Astrocyte (in vitro differentiated cells and primary cell): ENCODE measurements at regions not wholly inside any gene's neighbourhood (a gene's known extent, or its start where the extent isn't known, plus 50 kb on each side); places are given as distances from the start of the nearest gene placed in this dataset.

Experiments used
- DNase-seq: peaks from one replicate; pipeline ENCODE4 v3.0.0-alpha.2; 2010; ENCODE audit warnings: low read depth
- FAIRE-seq: peaks from 2 replicates; lab custom pipeline; 2011; peaks lifted over from hg19 to GRCh38; lab: Jason Lieb, UNC
- H2AFZ ChIP-seq: 2 replicates; pipeline ENCODE4 v1.6.0; 2012; ENCODE audit warnings: low read depth, low read length, inconsistent platforms
- H3K27ac ChIP-seq: 2 replicates; pipeline ENCODE4 v1.5.1; 2011; ENCODE audit warnings: low read depth, low read length, inconsistent platforms
- H3K27me3 ChIP-seq: 2 replicates; pipeline ENCODE4 v1.6.0; 2011; ENCODE audit warnings: low read length, inconsistent platforms; ENCODE audit not compliant: insufficient read depth
- H3K36me3 ChIP-seq: 2 replicates; pipeline ENCODE4 v1.5.1; 2011; ENCODE audit warnings: low read length, inconsistent platforms; ENCODE audit not compliant: insufficient read depth
- H3K4me1 ChIP-seq: 2 replicates; pipeline ENCODE4 v1.5.1; 2011; ENCODE audit warnings: low read length, inconsistent platforms; ENCODE audit not compliant: insufficient read depth
- H3K4me2 ChIP-seq: 2 replicates; pipeline ENCODE4 v1.6.0; 2012; ENCODE audit warnings: low read length, inconsistent platforms
- H3K4me3 ChIP-seq: 2 replicates; pipeline ENCODE4 v1.5.1; 2011; ENCODE audit warnings: low read depth, mild to moderate bottlenecking, low read length, inconsistent platforms; ENCODE audit not compliant: insufficient read depth
- H3K79me2 ChIP-seq: 2 replicates; pipeline ENCODE4 v1.6.0; 2012; ENCODE audit warnings: mild to moderate bottlenecking, low read length, inconsistent platforms; ENCODE audit not compliant: insufficient read depth
- H3K9ac ChIP-seq: 2 replicates; pipeline ENCODE4 v1.6.0; 2012; ENCODE audit warnings: mild to moderate bottlenecking, low read length, inconsistent platforms
- H3K9me3 ChIP-seq: 2 replicates; pipeline ENCODE4 v1.5.1; 2012; ENCODE audit warnings: low read depth, mild to moderate bottlenecking, low read length, inconsistent platforms; ENCODE audit not compliant: insufficient read depth
- H4K20me1 ChIP-seq: 2 replicates; pipeline ENCODE4 v1.6.0; 2012; ENCODE audit warnings: low read length, inconsistent platforms; ENCODE audit not compliant: insufficient read depth
- H3K27ac Mint-ChIP-seq: one replicate; pipeline ENCODE4 v1.8.0; 2021; ENCODE audit warnings: mild to moderate bottlenecking, mixed read lengths; ENCODE audit not compliant: unreplicated experiment
- H3K27me3 Mint-ChIP-seq: one replicate; pipeline ENCODE4 v1.8.0; 2021; ENCODE audit warnings: low read depth, mixed read lengths; ENCODE audit not compliant: unreplicated experiment
- H3K36me3 Mint-ChIP-seq: one replicate; pipeline ENCODE4 v1.8.0; 2021; ENCODE audit warnings: low read depth, mixed read lengths; ENCODE audit not compliant: unreplicated experiment
- H3K4me1 Mint-ChIP-seq: one replicate; pipeline ENCODE4 v1.8.0; 2021; ENCODE audit warnings: low read depth, mixed read lengths; ENCODE audit not compliant: unreplicated experiment
- H3K4me3 Mint-ChIP-seq: one replicate; pipeline ENCODE4 v1.8.0; 2021; ENCODE audit warnings: mild to moderate bottlenecking, moderate library complexity, mixed read lengths; ENCODE audit not compliant: unreplicated experiment
- H3K9me3 Mint-ChIP-seq: one replicate; pipeline ENCODE4 v1.8.0; 2021; ENCODE audit warnings: mild to moderate bottlenecking, mixed read lengths; ENCODE audit not compliant: unreplicated experiment
- EZH2 ChIP-seq: IDR thresholded peaks from 2 replicates; pipeline ENCODE4 v1.6.1; 2012; ENCODE audit warnings: mild to moderate bottlenecking, low read length, inconsistent platforms; ENCODE audit not compliant: insufficient read depth
- TF ChIP-seq, protein P1 (sequence below): IDR thresholded peaks from 2 replicates; pipeline ENCODE4 v1.5.1; 2011; ENCODE audit warnings: low read depth, mild to moderate bottlenecking, inconsistent platforms, low read length, moderate library complexity; ENCODE audit not compliant: insufficient read depth

DNA sequence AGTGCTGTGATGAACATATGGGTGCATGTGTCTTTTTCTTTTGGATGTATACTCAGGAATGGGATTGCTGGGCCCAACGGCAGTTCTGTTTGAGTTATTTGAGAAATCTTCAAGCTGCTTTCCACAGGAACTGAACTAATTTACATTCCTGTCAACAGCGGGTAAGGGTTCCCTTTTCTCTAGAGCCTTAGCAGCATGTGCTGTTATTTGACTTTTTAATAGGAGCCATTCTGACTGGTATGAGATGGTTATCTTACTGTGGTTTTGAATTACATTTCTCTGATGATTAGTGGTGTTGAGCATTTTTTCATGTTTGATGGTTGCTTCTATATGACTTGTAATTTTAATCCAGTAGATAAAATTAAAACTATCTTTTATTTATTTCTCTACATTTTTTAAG, 1168.6 kb upstream of the ALCAM start:
- no peak overlapping the region for H3K4me3 ChIP-seq
- TF ChIP-seq, protein P1, sequence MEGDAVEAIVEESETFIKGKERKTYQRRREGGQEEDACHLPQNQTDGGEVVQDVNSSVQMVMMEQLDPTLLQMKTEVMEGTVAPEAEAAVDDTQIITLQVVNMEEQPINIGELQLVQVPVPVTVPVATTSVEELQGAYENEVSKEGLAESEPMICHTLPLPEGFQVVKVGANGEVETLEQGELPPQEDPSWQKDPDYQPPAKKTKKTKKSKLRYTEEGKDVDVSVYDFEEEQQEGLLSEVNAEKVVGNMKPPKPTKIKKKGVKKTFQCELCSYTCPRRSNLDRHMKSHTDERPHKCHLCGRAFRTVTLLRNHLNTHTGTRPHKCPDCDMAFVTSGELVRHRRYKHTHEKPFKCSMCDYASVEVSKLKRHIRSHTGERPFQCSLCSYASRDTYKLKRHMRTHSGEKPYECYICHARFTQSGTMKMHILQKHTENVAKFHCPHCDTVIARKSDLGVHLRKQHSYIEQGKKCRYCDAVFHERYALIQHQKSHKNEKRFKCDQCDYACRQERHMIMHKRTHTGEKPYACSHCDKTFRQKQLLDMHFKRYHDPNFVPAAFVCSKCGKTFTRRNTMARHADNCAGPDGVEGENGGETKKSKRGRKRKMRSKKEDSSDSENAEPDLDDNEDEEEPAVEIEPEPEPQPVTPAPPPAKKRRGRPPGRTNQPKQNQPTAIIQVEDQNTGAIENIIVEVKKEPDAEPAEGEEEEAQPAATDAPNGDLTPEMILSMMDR, result no peak
- no peak for TF ChIP-seq EZH2

GRCh38 chr3:104206925-104207324, 1159.8 kb upstream of the ALCAM start:
- H3K4me3 Mint-ChIP-seq, result no peak overlapping the region
- no peaks in the 10 kb centered on the region for H3K36me3 ChIP-seq
- no peak overlapping the region for H3K4me2 ChIP-seq
- TF ChIP-seq, protein P1, result no peak
- no peak for TF ChIP-seq EZH2
- no peaks in the 10 kb centered on the region for H3K4me1 ChIP-seq
- H3K9ac ChIP-seq, result no peak overlapping the region
- no peaks in the 10 kb centered on the region for H4K20me1 ChIP-seq
- no peaks in the 10 kb centered on the region for H3K4me1 Mint-ChIP-seq
- H3K27me3 Mint-ChIP-seq, result no peaks in the 10 kb centered on the region
- H3K27me3 ChIP-seq, result no peaks in the 10 kb centered on the region
- no peak for DNase-seq
- H3K36me3 Mint-ChIP-seq, result no peaks in the 10 kb centered on the region
- no peak overlapping the region for H3K27ac Mint-ChIP-seq
- FAIRE-seq, result no peak
- H3K79me2 ChIP-seq, result no peaks in the 10 kb centered on the region
- no peak overlapping the region for H2AFZ ChIP-seq
- no peaks in the 10 kb centered on the region for H3K9me3 Mint-ChIP-seq
- H3K4me3 ChIP-seq, result no peak overlapping the region
- H3K27ac ChIP-seq, result no peak overlapping the region
- H3K9me3 ChIP-seq, result no peaks in the 10 kb centered on the region

More for the DNA sequence above, 1168.6 kb upstream of the ALCAM start:
- Mint-ChIP-seq H3K9me3 (no peaks in the 10 kb centered on the region), H3K4me1 (no peaks in the 10 kb centered on the region), H3K27me3 (no peaks in the 10 kb centered on the region), H3K36me3 (no peaks in the 10 kb centered on the region), H3K4me3 (no peak overlapping the region), H3K27ac (no peak overlapping the region)
- Histone ChIP-seq H2AFZ (no peak overlapping the region), H3K4me1 (no peaks in the 10 kb centered on the region), H3K79me2 (no peaks in the 10 kb centered on the region), H3K9me3 (no peaks in the 10 kb centered on the region), H3K27me3 (no peaks in the 10 kb centered on the region), H3K9ac (no peak overlapping the region), H4K20me1 (no peaks in the 10 kb centered on the region), H3K27ac (no peak overlapping the region), H3K4me2 (no peak overlapping the region), H3K36me3 (no peaks in the 10 kb centered on the region)
- DNase-seq (peak; percentile 20), FAIRE-seq (no peak)

GRCh38 chr3:104214277-104214676, 1152.4 kb upstream of the ALCAM start:
- Mint-ChIP-seq H3K36me3 (no peaks in the 10 kb centered on the region), H3K27me3 (no peaks in the 10 kb centered on the region), H3K27ac (no peak overlapping the region), H3K4me3 (no peak overlapping the region), H3K4me1 (no peaks in the 10 kb centered on the region), H3K9me3 (no peaks in the 10 kb centered on the region)
- H3K79me2 ChIP-seq, result no peaks in the 10 kb centered on the region
- no peak overlapping the region for H3K4me3 ChIP-seq
- H4K20me1 ChIP-seq, result no peaks in the 10 kb centered on the region
- no peak overlapping the region for H2AFZ ChIP-seq
- no peak overlapping the region for H3K27ac ChIP-seq
- H3K9me3 ChIP-seq, result no peaks in the 10 kb centered on the region
- DNase-seq (no peak), FAIRE-seq (no peak)
- TF ChIP-seq EZH2, result no peak
- TF ChIP-seq, protein P1, result no peak
- no peaks in the 10 kb centered on the region for H3K36me3 ChIP-seq
- no peaks in the 10 kb centered on the region for H3K4me1 ChIP-seq
- no peaks in the 10 kb centered on the region for H3K27me3 ChIP-seq
- no peak overlapping the region for H3K9ac ChIP-seq
- no peak overlapping the region for H3K4me2 ChIP-seq
